ENCODE measurements at regions not wholly inside any gene's neighbourhood (a gene's known extent, or its start where the extent isn't known, plus 50 kb on each side); places are given as distances from the start of the nearest gene placed in this dataset.

DNA sequence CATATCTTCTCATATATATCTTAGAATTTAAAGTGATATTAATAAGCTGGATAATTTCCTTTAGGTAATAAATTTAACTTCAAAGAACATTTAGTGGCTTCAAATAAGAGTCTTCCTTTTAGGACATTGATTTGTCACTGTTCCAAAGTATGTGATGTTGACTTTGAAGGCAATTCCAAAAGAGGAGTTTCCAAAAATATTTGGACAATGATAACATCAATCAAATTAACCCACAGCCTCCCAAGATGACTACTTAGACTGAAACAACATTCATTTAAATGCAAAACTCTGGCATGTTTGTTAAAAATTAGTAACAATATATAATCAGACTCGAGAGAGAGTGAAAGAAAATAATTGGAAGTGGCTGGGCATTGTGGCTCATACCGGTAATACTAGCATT is 211.1 kb downstream of the OGFRL1 start:
- TF ChIP-seq, protein P1, sequence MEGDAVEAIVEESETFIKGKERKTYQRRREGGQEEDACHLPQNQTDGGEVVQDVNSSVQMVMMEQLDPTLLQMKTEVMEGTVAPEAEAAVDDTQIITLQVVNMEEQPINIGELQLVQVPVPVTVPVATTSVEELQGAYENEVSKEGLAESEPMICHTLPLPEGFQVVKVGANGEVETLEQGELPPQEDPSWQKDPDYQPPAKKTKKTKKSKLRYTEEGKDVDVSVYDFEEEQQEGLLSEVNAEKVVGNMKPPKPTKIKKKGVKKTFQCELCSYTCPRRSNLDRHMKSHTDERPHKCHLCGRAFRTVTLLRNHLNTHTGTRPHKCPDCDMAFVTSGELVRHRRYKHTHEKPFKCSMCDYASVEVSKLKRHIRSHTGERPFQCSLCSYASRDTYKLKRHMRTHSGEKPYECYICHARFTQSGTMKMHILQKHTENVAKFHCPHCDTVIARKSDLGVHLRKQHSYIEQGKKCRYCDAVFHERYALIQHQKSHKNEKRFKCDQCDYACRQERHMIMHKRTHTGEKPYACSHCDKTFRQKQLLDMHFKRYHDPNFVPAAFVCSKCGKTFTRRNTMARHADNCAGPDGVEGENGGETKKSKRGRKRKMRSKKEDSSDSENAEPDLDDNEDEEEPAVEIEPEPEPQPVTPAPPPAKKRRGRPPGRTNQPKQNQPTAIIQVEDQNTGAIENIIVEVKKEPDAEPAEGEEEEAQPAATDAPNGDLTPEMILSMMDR (IDR thresholded peaks at IDR 0.05), result no peak
- TF ChIP-seq POLR2A (IDR thresholded peaks at IDR 0.05), result no peak

All from prostate gland (tissue), 2 donors.